Spleen (tissue), 7 donors: ENCODE measurements at regions not wholly inside any gene's neighbourhood (a gene's known extent, or its start where the extent isn't known, plus 50 kb on each side); places are given as distances from the start of the nearest gene placed in this dataset.

Source experiments
- CTCF ChIP-seq, 11 experiments: fragments of 200-600 bp in 7 of 11; fragments of 450-650 bp in 4 of 11; sonication (generic) in 4 of 11; IDR thresholded peaks in 8 of 11; conservative IDR thresholded peaks in 3 of 11; 1 replicate in 7 of 11; 2 replicates in 4 of 11; pipeline versions ENCODE4 v1.4.0 to v1.8.0; 2016 to 2021; ENCODE audit warnings: antibody characterized with exemption in 11 of 11, inconsistent platforms in 4 of 11, mild to moderate bottlenecking in 1 of 11
- POLR2A ChIP-seq, 3 donors: fragments of 450-650 bp; IDR thresholded peaks; one replicate each; pipeline ENCODE4 v1.5.1; 2017; ENCODE audit warnings: antibody characterized with exemption in 3 of 3, mild to moderate bottlenecking in 1 of 3
- donor health status: DM: no; HTN: no; CAD: no; lungs with moderate emphysema.
- donor health status: DM: no; HTN: no; CAD: no.
- donor health status: DM: no; HTN: no; CAD: no.

- TF ChIP-seq POLR2A (IDR thresholded peaks at IDR 0.05) (no peak), CTCF (IDR thresholded peaks at IDR 0.05 in 8 of 11, conservative IDR thresholded peaks at IDR 0.05 in 3 of 11) (no peak)
Measured at GRCh38 chr15:47383801-47384200, 333.5 kb upstream of the SEMA6D start.
